ENCODE measurements at regions not wholly inside any gene's neighbourhood (a gene's known extent, or its start where the extent isn't known, plus 50 kb on each side); places are given as distances from the start of the nearest gene placed in this dataset.

DNA sequence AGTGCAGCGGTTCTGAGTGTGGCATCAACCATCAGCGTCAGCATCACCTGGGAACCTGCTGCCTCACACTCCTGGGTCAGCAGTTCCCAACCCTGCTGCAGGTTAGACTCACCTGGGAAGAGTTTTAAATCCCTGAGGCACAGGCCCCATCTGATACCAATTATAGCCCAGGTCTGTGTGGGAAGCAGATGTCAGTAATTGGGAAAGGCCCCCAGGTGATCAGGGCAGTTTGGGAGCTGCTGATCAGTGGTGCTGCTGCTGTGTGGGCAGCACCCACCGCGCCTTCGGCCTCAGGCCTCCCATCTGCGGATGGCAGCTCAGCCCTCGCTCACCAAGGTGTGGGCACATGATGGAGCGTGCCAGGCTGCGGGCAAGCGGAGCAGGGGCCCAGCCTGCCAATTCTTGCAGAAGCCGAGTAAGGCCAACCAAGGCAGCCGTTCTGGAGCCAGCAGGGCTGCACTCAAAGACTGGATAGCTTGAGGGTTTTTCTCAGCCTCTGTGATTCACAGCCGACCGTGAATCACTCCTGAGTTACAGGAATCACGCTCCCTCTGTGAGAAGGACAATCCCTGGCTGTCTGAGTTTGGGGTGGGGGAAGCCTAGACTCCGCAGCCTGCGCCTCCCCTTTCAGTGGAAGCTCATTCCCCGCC is 155.6 kb upstream of the SFSWAP start:
- TF ChIP-seq CTCF (IDR thresholded peaks at IDR 0.05 in 2 of 3, conservative IDR thresholded peaks at IDR 0.05 in 1 of 3; ENCODE audit: insufficient read depth in 2 of 3, low read depth in 1 of 3, low read length in 3 of 3) (no peak), DIDO1 (tag; IDR thresholded peaks at IDR 0.05; ENCODE audit: low read depth) (no peak), MAZ (CRISPR knock-in tag; conservative IDR thresholded peaks at IDR 0.05 in 1 of 2, IDR thresholded peaks at IDR 0.05 in 1 of 2) (no peak), RCOR1 (IDR thresholded peaks at IDR 0.05; ENCODE audit: borderline replicate concordance in 1 of 2, low read depth in 2 of 2, low read length in 2 of 2) (no peak), MTA3 (IDR thresholded peaks at IDR 0.05; ENCODE audit: borderline replicate concordance) (no peak), ZNF444 (CRISPR knock-in tag; IDR thresholded peaks at IDR 0.05) (no peak), POLR2AphosphoS5 (IDR thresholded peaks at IDR 0.05; ENCODE audit: control insufficient read depth, insufficient read depth, low read depth, low read length) (no peak), SP1 (CRISPR knock-in tag; IDR thresholded peaks at IDR 0.05) (no peak), HDAC1 (IDR thresholded peaks at IDR 0.05) (no peak), NFYB (IDR thresholded peaks at IDR 0.05; ENCODE audit: extremely low read depth, insufficient read length) (no peak), SETDB1 (IDR thresholded peaks at IDR 0.05; ENCODE audit: low read length) (no peak)
- TF ChIP-seq, protein P1, sequence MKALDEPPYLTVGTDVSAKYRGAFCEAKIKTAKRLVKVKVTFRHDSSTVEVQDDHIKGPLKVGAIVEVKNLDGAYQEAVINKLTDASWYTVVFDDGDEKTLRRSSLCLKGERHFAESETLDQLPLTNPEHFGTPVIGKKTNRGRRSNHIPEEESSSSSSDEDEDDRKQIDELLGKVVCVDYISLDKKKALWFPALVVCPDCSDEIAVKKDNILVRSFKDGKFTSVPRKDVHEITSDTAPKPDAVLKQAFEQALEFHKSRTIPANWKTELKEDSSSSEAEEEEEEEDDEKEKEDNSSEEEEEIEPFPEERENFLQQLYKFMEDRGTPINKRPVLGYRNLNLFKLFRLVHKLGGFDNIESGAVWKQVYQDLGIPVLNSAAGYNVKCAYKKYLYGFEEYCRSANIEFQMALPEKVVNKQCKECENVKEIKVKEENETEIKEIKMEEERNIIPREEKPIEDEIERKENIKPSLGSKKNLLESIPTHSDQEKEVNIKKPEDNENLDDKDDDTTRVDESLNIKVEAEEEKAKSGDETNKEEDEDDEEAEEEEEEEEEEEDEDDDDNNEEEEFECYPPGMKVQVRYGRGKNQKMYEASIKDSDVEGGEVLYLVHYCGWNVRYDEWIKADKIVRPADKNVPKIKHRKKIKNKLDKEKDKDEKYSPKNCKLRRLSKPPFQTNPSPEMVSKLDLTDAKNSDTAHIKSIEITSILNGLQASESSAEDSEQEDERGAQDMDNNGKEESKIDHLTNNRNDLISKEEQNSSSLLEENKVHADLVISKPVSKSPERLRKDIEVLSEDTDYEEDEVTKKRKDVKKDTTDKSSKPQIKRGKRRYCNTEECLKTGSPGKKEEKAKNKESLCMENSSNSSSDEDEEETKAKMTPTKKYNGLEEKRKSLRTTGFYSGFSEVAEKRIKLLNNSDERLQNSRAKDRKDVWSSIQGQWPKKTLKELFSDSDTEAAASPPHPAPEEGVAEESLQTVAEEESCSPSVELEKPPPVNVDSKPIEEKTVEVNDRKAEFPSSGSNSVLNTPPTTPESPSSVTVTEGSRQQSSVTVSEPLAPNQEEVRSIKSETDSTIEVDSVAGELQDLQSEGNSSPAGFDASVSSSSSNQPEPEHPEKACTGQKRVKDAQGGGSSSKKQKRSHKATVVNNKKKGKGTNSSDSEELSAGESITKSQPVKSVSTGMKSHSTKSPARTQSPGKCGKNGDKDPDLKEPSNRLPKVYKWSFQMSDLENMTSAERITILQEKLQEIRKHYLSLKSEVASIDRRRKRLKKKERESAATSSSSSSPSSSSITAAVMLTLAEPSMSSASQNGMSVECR (CRISPR knock-in tag; IDR thresholded peaks at IDR 0.05): no peak
